Keratinocyte (primary cell): ENCODE measurements at regions not wholly inside any gene's neighbourhood (a gene's known extent, or its start where the extent isn't known, plus 50 kb on each side); places are given as distances from the start of the nearest gene placed in this dataset.

Experiments
- DNase-seq: peaks from one replicate; pipeline ENCODE4 v3.0.0-alpha.2; 2011; ENCODE audit warnings: low read depth, missing footprints, low spot score
- FAIRE-seq: peaks from 2 replicates; lab custom pipeline; 2011; peaks lifted over from hg19 to GRCh38; lab: Jason Lieb, UNC
- H2AFZ ChIP-seq: 2 replicates; pipeline ENCODE4 v1.6.0; 2012; ENCODE audit warnings: low read length, control low read depth, inconsistent platforms; ENCODE audit not compliant: control insufficient read depth
- H3K27ac ChIP-seq: 2 replicates; pipeline ENCODE4 v1.5.1; 2011; ENCODE audit warnings: low read length; ENCODE audit not compliant: control insufficient read depth, insufficient read depth
- H3K27me3 ChIP-seq: 3 replicates; pipeline ENCODE4 v1.6.0; 2011; ENCODE audit warnings: low read length; ENCODE audit not compliant: control insufficient read depth, insufficient read depth; ENCODE audit errors: extremely low read depth
- H3K36me3 ChIP-seq, 2 experiments: 2 replicates in 1 of 2; 3 replicates in 1 of 2; pipeline ENCODE4 v1.5.1; 2011; ENCODE audit warnings: low read length in 2 of 2, mild to moderate bottlenecking in 1 of 2; ENCODE audit not compliant: control insufficient read depth in 2 of 2, insufficient read depth in 2 of 2; ENCODE audit errors: extremely low read depth in 1 of 2
- H3K4me1 ChIP-seq: 3 replicates; pipeline ENCODE4 v1.5.1; 2011; ENCODE audit warnings: low read length; ENCODE audit not compliant: control insufficient read depth, insufficient read depth; ENCODE audit errors: extremely low read depth
- H3K4me2 ChIP-seq: 3 replicates; pipeline ENCODE4 v1.6.0; 2011; ENCODE audit warnings: low read depth, low read length; ENCODE audit not compliant: control insufficient read depth, insufficient read depth; ENCODE audit errors: extremely low read depth
- H3K4me3 ChIP-seq, 3 experiments: fragments of 200-600 bp in 1 of 3; sonication (generic) in 1 of 3; 2 replicates in 2 of 3; 3 replicates in 1 of 3; pipeline ENCODE4 v1.5.1; 2011 to 2016; ENCODE audit warnings: low read length in 3 of 3, mild to moderate bottlenecking in 3 of 3, control low read depth in 2 of 3, inconsistent platforms in 1 of 3, low read depth in 1 of 3, mixed read lengths in 1 of 3, mixed run types in 1 of 3, moderate library complexity in 1 of 3; ENCODE audit not compliant: control insufficient read depth in 2 of 3, insufficient read depth in 2 of 3; ENCODE audit errors: extremely low read depth in 1 of 3
- H3K79me2 ChIP-seq: 2 replicates; pipeline ENCODE4 v1.6.0; 2012; ENCODE audit warnings: low read length; ENCODE audit not compliant: control insufficient read depth, insufficient read depth
- H3K9ac ChIP-seq: 3 replicates; pipeline ENCODE4 v1.6.0; 2011; ENCODE audit warnings: low read length; ENCODE audit not compliant: control insufficient read depth, insufficient read depth; ENCODE audit errors: extremely low read depth
- H3K9me1 ChIP-seq: 3 replicates; pipeline ENCODE4 v1.6.0; 2011; ENCODE audit warnings: low read length; ENCODE audit not compliant: control insufficient read depth, insufficient read depth; ENCODE audit errors: extremely low read depth
- H3K9me3 ChIP-seq: 2 replicates; pipeline ENCODE4 v1.5.1; 2012; ENCODE audit warnings: low read depth, low read length; ENCODE audit not compliant: control insufficient read depth
- H4K20me1 ChIP-seq: 3 replicates; pipeline ENCODE4 v1.6.0; 2011; ENCODE audit warnings: low read length; ENCODE audit not compliant: control insufficient read depth, insufficient read depth; ENCODE audit errors: extremely low read depth
- CTCF ChIP-seq, 3 experiments: IDR thresholded peaks in 1 of 3; conservative IDR thresholded peaks in 1 of 3; optimal IDR thresholded peaks in 1 of 3; 2 replicates in 2 of 3; 3 replicates in 1 of 3; pipeline versions ENCODE3 to v1.5.1; 2011; ENCODE audit warnings: low read length in 3 of 3, mild to moderate bottlenecking in 3 of 3, moderate library complexity in 2 of 3, control low read depth in 1 of 3, inconsistent platforms in 1 of 3; ENCODE audit not compliant: insufficient read depth in 2 of 3; ENCODE audit errors: extremely low read depth in 1 of 3
- EZH2 ChIP-seq: IDR thresholded peaks from one replicate; pipeline ENCODE4 v1.6.1; 2012; ENCODE audit warnings: inconsistent platforms, mild to moderate bottlenecking, low read length, moderate library complexity
- dilution Hi-C: fragments of 300-500 bp; cut with MboI; formaldehyde crosslinking; loops from one replicate; pipeline ENCODE4 v1.7.0; 2020; ENCODE audit warnings: low sequenced_read_pairs; ENCODE audit not compliant: extremely low pct_ligation_motif_present

- DNase-seq, result no peak
- H3K27me3 ChIP-seq, result no peaks in the 10 kb centered on the region
- no peaks in the 10 kb centered on the region for H3K36me3 ChIP-seq
- no peaks in the 10 kb centered on the region for H3K9me3 ChIP-seq
- FAIRE-seq, result no peak
- H2AFZ ChIP-seq, result no peak overlapping the region
- H4K20me1 ChIP-seq, result no peaks in the 10 kb centered on the region
- no peaks in the 10 kb centered on the region for H3K79me2 ChIP-seq
- H3K4me3 ChIP-seq, result no peak overlapping the region
- dilution Hi-C loops, result no loop called here
- H3K4me2 ChIP-seq, result no peak overlapping the region
- no peak overlapping the region for H3K9ac ChIP-seq
- no peaks in the 10 kb centered on the region for H3K4me1 ChIP-seq
- TF ChIP-seq EZH2 (no peak), CTCF (optimal IDR thresholded peaks at IDR 0.05 in 1 of 3, IDR thresholded peaks at IDR 0.05 in 1 of 3, conservative IDR thresholded peaks at IDR 0.05 in 1 of 3; ENCODE audit: extremely low read depth in 1 of 3, insufficient read depth in 2 of 3, low read length in 3 of 3) (no peak)
- H3K9me1 ChIP-seq, result no peaks in the 10 kb centered on the region
- H3K27ac ChIP-seq, result no peak overlapping the region
These were observed 506.6 kb downstream of the RNF144B start for GRCh38 chr6:18893540-18894269.

GRCh38 chr6:18897350-18897749 lies 510.2 kb downstream of the RNF144B start:
- Histone ChIP-seq H3K9ac (no peak overlapping the region), H3K9me3 (no peaks in the 10 kb centered on the region), H3K36me3 (no peaks in the 10 kb centered on the region), H3K4me1 (no peaks in the 10 kb centered on the region), H3K27ac (no peak overlapping the region), H3K79me2 (no peaks in the 10 kb centered on the region), H3K27me3 (no peaks in the 10 kb centered on the region), H3K9me1 (no peaks in the 10 kb centered on the region), H3K4me3 (no peak overlapping the region), H4K20me1 (no peaks in the 10 kb centered on the region), H3K4me2 (no peak overlapping the region), H2AFZ (no peak overlapping the region)
- FAIRE-seq, result no peak
- dilution Hi-C loops, result no loop called here
- no peak for DNase-seq
- TF ChIP-seq CTCF (optimal IDR thresholded peaks at IDR 0.05 in 1 of 3, IDR thresholded peaks at IDR 0.05 in 1 of 3, conservative IDR thresholded peaks at IDR 0.05 in 1 of 3; ENCODE audit: extremely low read depth in 1 of 3, insufficient read depth in 2 of 3, low read length in 3 of 3) (no peak), EZH2 (no peak)
